ENCODE measurements at regions not wholly inside any gene's neighbourhood (a gene's known extent, or its start where the extent isn't known, plus 50 kb on each side); places are given as distances from the start of the nearest gene placed in this dataset.
"Not testable (repeated sequence)": the region's sequence is repeated elsewhere in the genome, so short reads cannot be mapped to it uniquely, and the experiment has no call there.

- no peak for DNase-seq
Measured at GRCh38 chr1:78715181-78715661, 65.6 kb downstream of the IFI44 start.

GRCh38 chr1:78716186-78716585, 66.6 kb downstream of the IFI44 start:
- DNase-seq = no peak

- DNase-seq = no peak
Measured at GRCh38 chr1:78718566-78718965, 68.9 kb downstream of the IFI44 start.

- no peak for DNase-seq
Measured at GRCh38 chr1:78721136-78721535, 71.5 kb downstream of the IFI44 start.

GRCh38 chr1:78722105-78722504, 72.5 kb downstream of the IFI44 start:
- DNase-seq = no peak

GRCh38 chr1:78722521-78722920, 72.9 kb downstream of the IFI44 start:
- DNase-seq = no peak

GRCh38 chr1:78722947-78723346, 73.3 kb downstream of the IFI44 start:
- no peak for DNase-seq

GRCh38 chr1:78726686-78727085, 77.1 kb downstream of the IFI44 start:
- no peak for DNase-seq

GRCh38 chr1:78728359-78728758, 78.7 kb downstream of the IFI44 start:
- no peak for DNase-seq

- no peak for DNase-seq
Measured at GRCh38 chr1:78730054-78730453, 80.4 kb downstream of the IFI44 start.

GRCh38 chr1:78731674-78732073, 82.0 kb downstream of the IFI44 start:
- DNase-seq = no peak

- DNase-seq = no peak
Measured at GRCh38 chr1:78737241-78737640, 87.6 kb downstream of the IFI44 start.

- DNase-seq = no peak
Measured at GRCh38 chr1:78743626-78744025, 94.0 kb downstream of the IFI44 start.

- no peak for DNase-seq
Measured at GRCh38 chr1:78745111-78745510, 95.5 kb downstream of the IFI44 start.

- DNase-seq = not testable (repeated sequence)
Measured at GRCh38 chr1:78753679-78754078, 104.0 kb downstream of the IFI44 start.

GRCh38 chr1:78755986-78756385, 106.4 kb downstream of the IFI44 start:
- DNase-seq = no peak

GRCh38 chr1:78758506-78758905, 108.9 kb downstream of the IFI44 start:
- no peak for DNase-seq

GRCh38 chr1:78759881-78760280, 110.2 kb downstream of the IFI44 start:
- DNase-seq = no peak

GRCh38 chr1:78760858-78761257, 111.2 kb downstream of the IFI44 start:
- no peak for DNase-seq

- DNase-seq = no peak
Measured at GRCh38 chr1:78762113-78762512, 112.5 kb downstream of the IFI44 start.

- no peak for DNase-seq
Measured at GRCh38 chr1:78765489-78765888, 115.9 kb downstream of the IFI44 start.

GRCh38 chr1:78779831-78780230, 130.2 kb downstream of the IFI44 start:
- no peak for DNase-seq

- no peak for DNase-seq
Measured at GRCh38 chr1:78787544-78787943, 137.9 kb downstream of the IFI44 start.

- DNase-seq = no peak
Measured at GRCh38 chr1:78790174-78790573, 140.5 kb downstream of the IFI44 start.

- DNase-seq = no peak
Measured at GRCh38 chr1:78792756-78793155, 143.1 kb downstream of the IFI44 start.
